HG02943 (cell line): ENCODE measurements at regions not wholly inside any gene's neighbourhood (a gene's known extent, or its start where the extent isn't known, plus 50 kb on each side); places are given as distances from the start of the nearest gene placed in this dataset.
"Not testable (repeated sequence)": the region's sequence is repeated elsewhere in the genome, so short reads cannot be mapped to it uniquely, and the experiment has no call there.

ENCODE experiments used
- ATAC-seq: cut with Tn5 transposase; IDR thresholded peaks from one replicate; pipeline ENCODE4 v1.9.1; 2021; ENCODE audit warnings: mild to moderate bottlenecking, low read depth, moderate library complexity; ENCODE audit not compliant: unreplicated experiment

DNA sequence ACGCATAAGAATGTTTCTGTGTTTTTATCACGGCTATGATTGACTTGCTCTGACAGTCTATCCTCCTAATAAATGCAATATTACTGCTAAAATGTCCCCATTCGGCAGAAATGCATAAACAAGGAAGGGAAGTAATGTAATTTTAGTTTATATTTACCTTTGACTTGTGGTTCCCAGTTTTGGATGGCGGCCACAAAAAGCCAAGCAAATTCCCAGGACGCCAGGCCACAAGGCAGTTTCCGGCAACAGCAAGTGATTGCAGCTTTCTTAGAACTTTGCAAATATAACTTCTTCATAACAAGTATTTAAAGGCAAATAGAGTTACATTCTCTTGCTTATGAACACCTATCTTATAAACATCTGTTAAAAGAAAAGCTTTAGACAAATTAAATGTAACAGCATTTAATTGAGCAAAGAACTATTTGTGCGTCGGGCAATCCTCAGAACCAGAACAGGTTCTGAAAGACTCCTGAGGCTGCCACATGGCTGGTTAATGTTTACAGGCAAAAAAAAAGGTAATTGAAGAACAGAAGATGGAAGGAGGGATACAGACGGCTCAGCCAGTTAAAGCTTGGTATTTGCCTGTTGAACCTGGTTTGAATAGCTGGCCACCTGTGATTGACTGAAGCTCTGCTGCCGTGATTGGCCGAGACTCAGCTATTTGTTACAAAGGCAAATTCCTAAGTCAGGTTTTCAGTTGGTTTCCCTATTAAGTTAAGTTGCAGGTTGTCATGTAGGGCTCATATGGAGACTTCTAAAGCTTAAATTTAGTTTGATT is 80.8 kb downstream of the C21orf91 start:
- no peak for ATAC-seq

DNA sequence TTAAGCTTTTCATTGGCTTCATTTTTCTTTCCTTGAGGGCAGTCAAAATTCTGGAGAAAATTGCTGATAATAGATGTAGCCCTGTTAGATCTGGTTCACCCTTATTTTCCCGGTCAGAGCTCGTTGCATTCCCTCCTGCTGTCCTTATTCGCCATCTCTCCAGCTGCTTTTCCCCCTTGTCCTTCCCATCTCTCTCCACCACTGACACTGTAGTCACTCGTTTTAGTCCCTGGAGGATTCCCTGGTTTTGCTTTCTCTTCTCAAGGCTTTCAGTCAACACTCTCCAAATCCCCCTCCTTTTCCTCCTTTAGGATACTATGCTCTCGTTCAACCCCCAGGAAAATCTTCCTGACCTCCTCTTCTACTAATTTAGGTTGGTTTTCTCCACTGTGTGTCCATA is 83.1 kb downstream of the C21orf91 start:
- no peak for ATAC-seq

- ATAC-seq = no peak
These were observed 85.9 kb downstream of the C21orf91 start for GRCh38 chr21:17733209-17733608.

GRCh38 chr21:17732306-17732705 is 86.8 kb downstream of the C21orf91 start:
- ATAC-seq = no peak

DNA sequence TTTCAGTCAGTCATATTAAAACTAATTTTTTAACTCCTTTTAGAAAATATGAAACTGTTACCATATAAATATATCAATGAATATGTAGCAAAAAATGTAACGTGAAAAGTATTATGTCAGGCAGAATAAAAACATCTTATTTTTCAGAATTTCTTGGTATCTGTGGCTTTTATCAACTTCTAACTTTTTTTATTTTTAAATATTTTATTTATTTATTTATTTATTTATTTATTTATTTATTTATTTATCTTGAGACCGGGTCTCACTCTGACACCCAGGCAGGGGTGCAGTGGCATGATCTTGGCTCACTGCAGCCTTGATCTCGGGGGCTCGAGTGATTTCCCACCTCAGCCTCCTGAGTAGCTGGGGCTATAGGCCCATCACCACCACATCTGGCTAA is 87.6 kb downstream of the C21orf91 start:
- ATAC-seq = no peak

GRCh38 chr21:17730782-17731181 is 88.4 kb downstream of the C21orf91 start:
- no peak for ATAC-seq

- no peak for ATAC-seq
These were observed 89.7 kb downstream of the C21orf91 start for GRCh38 chr21:17729455-17729854.

GRCh38 chr21:17727361-17727760 is 91.8 kb downstream of the C21orf91 start:
- no peak for ATAC-seq

DNA sequence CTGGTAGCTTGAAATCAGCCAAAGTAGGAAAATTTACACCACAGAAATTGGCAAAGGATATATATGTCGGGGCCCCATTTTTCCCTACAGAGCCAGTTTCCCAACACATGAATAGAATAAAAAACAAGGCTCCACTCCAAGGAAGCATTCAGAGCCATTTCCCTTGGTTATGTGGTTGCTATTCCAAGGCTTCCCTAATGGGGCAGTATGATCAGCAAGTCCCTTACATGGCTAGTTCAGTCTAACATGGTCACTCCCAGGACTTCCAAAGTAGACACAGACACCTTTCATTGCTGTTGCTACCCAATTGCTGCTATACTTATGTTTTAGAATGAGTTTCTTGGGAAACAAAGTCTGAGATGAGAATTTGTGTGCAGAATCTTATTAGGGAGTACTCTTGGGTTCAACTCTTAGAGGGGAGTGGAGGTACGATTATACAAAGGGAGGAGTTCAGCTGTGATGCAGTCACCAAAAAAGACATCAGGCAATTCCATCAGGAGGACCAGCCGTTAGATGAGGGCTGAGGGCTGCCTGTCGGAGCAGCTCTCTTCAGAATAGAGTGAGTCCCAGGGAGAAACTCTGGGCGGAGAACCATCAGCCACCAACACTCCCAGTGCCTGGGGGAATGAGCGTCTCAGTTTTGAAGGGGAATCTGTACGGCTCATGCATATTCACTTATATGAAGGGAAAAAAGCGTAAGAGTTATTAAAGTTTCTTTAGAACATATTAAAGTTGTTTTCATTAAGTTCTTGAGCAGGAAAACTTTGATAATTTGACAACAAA is 92.9 kb downstream of the C21orf91 start:
- ATAC-seq = no peak

DNA sequence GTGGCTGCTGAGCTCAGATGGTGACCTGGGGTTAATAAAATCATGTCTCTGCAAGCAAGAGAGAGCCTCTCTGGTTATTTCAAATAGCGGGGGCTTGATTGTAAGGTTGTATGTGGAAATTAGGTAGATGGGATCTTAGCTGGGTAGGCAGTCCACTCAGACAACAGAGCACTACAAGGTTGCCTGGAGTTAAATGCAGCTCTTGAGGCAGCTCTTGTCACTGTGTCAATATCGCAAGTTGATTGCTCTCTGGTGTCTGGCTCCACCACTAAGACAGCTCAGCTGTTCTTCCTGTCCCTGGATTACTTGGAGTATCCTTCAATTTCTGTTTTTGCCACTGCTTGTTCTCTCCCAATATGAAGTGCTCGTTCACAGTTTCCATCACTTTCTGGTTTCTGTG is 93.8 kb downstream of the C21orf91 start:
- no peak for ATAC-seq

GRCh38 chr21:17712887-17713286 is 100.2 kb upstream of the BTG3 start:
- ATAC-seq = no peak

DNA sequence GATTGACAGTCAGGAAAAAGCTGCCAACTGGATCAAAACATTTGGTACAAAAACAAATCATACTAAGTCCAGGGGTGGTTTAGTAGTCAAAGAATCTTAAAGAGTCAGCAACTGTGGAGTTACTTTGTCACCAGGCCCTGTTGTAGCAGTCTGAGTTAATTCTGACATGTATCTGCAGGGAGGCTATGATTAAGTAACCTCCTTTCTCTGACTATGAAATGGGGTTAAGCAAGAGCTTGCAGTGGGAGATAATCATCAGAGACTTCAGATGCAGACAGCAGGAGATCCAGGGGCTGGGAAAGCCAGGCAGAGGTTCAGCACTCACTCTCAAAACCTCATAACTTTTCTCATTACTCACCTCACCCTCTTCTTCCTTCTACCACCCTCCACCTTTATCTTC is 99.2 kb upstream of the BTG3 start:
- no peak for ATAC-seq

- peak; percentile 98 for ATAC-seq
These were observed 96.5 kb upstream of the BTG3 start for GRCh38 chr21:17709266-17709611.

- ATAC-seq = peak; percentile 42
These were observed 96.0 kb upstream of the BTG3 start for GRCh38 chr21:17708522-17709265.

GRCh38 chr21:17699524-17700189 is 87.0 kb upstream of the BTG3 start:
- no peak for ATAC-seq

- no peak for ATAC-seq
These were observed 84.8 kb upstream of the BTG3 start for GRCh38 chr21:17697473-17697872.

- not testable (repeated sequence) for ATAC-seq
These were observed 81.7 kb upstream of the BTG3 start for GRCh38 chr21:17694416-17694815.

GRCh38 chr21:17693801-17694200 is 81.1 kb upstream of the BTG3 start:
- no peak for ATAC-seq

GRCh38 chr21:17690078-17690494 is 77.4 kb upstream of the BTG3 start:
- no peak for ATAC-seq

DNA sequence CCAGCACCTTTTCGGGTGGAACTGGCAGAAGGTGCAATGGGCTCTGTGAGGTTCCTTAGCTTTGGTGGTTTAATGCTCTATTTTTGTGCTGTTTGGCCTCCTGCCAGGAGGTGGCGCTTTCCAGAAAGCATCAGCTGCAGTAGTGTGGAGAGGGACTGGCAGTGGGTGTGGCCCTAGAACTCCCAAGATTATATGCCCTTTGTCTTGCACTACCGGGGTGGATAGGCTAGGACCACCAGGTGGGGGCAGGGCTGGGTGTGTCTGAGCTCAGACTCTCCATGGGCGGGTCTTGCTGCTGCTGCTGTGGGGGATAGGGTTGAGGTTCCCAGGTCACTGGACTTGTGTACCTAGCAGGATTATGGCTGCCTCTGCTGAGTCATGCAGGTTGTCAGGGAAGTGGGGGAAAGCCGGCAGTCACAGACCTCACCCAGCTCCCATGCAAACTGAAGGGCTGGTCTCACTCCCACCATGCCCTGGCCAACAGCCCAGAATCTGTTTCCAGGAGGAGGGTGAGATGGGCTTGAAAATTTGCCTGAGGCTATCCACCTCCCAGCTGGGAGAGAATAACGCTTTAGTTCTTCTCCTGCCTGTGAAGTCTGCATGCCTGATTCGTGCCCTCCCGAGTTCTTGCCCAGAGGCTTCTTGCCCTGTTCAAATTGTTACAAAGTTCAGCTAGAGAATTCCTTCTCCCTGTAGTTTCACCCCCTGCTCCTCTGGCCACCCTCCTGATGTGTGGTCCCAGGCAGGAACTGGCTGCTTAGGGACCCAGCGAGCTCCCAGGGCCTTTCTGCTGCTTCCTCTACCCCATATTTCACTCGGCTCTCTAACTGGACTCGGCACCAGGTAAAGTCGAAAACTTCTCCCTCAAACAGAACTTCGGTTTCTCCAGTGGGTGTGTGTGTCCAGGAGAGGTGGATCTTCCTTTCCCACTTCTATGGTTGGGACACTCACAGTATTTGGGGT is 76.5 kb upstream of the BTG3 start:
- ATAC-seq = no peak
